DOHH2 (cell line): ENCODE measurements at regions not wholly inside any gene's neighbourhood (a gene's known extent, or its start where the extent isn't known, plus 50 kb on each side); places are given as distances from the start of the nearest gene placed in this dataset.
"Not testable (repeated sequence)": the region's sequence is repeated elsewhere in the genome, so short reads cannot be mapped to it uniquely, and the experiment has no call there.

Experiments used
- CTCF ChIP-seq: fragments of 200-600 bp; sonication (generic); IDR thresholded peaks from one replicate; pipeline ENCODE4 v1.5.1; 2014; ENCODE audit warnings: antibody characterized with exemption, mild to moderate bottlenecking, low read depth, low read length; ENCODE audit not compliant: poor library complexity, severe bottlenecking
- EZH2phosphoT487 ChIP-seq: fragments of 200-600 bp; sonication (generic); IDR thresholded peaks from 2 replicates; pipeline ENCODE4 v1.6.1; 2017; ENCODE audit warnings: borderline replicate concordance, mild to moderate bottlenecking, antibody characterized with exemption, low read length, moderate library complexity, mixed read lengths

- TF ChIP-seq CTCF, EZH2phosphoT487: not testable (repeated sequence)
Measured at GRCh38 chr15:53116915-53117314, 326.8 kb upstream of the ONECUT1 start.
